Activated CD8-positive, alpha-beta memory T cell treated with anti-CD3 and anti-CD28 coated beads, Interleukin-2, amount 50 U/mL, for 4 hours (primary cell): ENCODE measurements at regions not wholly inside any gene's neighbourhood (a gene's known extent, or its start where the extent isn't known, plus 50 kb on each side); places are given as distances from the start of the nearest gene placed in this dataset.
"Not testable (repeated sequence)": the region's sequence is repeated elsewhere in the genome, so short reads cannot be mapped to it uniquely, and the experiment has no call there.

Experiments
- DNase-seq: peaks from one replicate; pipeline ENCODE4 v3.0.0-alpha.2; 2020

GRCh38 chr11:67940440-67940839, 63.5 kb downstream of the UNC93B1 start:
- DNase-seq: not testable (repeated sequence)

GRCh38 chr11:67938964-67939363, 64.9 kb downstream of the UNC93B1 start:
- DNase-seq: not testable (repeated sequence)

- not testable (repeated sequence) for DNase-seq
These were observed 65.5 kb downstream of the UNC93B1 start for GRCh38 chr11:67938371-67938770.

GRCh38 chr11:67923565-67923964, 80.3 kb downstream of the UNC93B1 start:
- not testable (repeated sequence) for DNase-seq

- DNase-seq: not testable (repeated sequence)
These were observed 83.4 kb downstream of the UNC93B1 start for GRCh38 chr11:67920546-67920945.

GRCh38 chr11:67912184-67912583, 91.7 kb downstream of the UNC93B1 start:
- DNase-seq: not testable (repeated sequence)

GRCh38 chr11:67911211-67911610, 92.7 kb downstream of the UNC93B1 start:
- not testable (repeated sequence) for DNase-seq

GRCh38 chr11:67910803-67911202, 93.1 kb downstream of the UNC93B1 start:
- not testable (repeated sequence) for DNase-seq

- DNase-seq: not testable (repeated sequence)
These were observed 96.9 kb downstream of the UNC93B1 start for GRCh38 chr11:67906969-67907368.

- DNase-seq: not testable (repeated sequence)
These were observed 104.4 kb downstream of the UNC93B1 start for GRCh38 chr11:67899462-67899861.

- not testable (repeated sequence) for DNase-seq
These were observed 110.4 kb downstream of the UNC93B1 start for GRCh38 chr11:67893487-67893886.

- not testable (repeated sequence) for DNase-seq
These were observed 114.3 kb downstream of the UNC93B1 start for GRCh38 chr11:67889646-67890045.

- DNase-seq: not testable (repeated sequence)
These were observed 115.8 kb downstream of the UNC93B1 start for GRCh38 chr11:67888056-67888455.

- DNase-seq: not testable (repeated sequence)
These were observed 117.2 kb downstream of the UNC93B1 start for GRCh38 chr11:67886672-67887071.

- DNase-seq: not testable (repeated sequence)
These were observed 117.7 kb downstream of the UNC93B1 start for GRCh38 chr11:67886207-67886606.

GRCh38 chr11:67885574-67885973, 118.3 kb downstream of the UNC93B1 start:
- not testable (repeated sequence) for DNase-seq

GRCh38 chr11:67884761-67885558, 118.9 kb downstream of the UNC93B1 start:
- not testable (repeated sequence) for DNase-seq

- DNase-seq: not testable (repeated sequence)
These were observed 119.7 kb downstream of the UNC93B1 start for GRCh38 chr11:67884073-67884757.

GRCh38 chr11:67882304-67882703, 121.6 kb downstream of the UNC93B1 start:
- DNase-seq: not testable (repeated sequence)

GRCh38 chr11:67881836-67882235, 122.1 kb downstream of the UNC93B1 start:
- not testable (repeated sequence) for DNase-seq

- not testable (repeated sequence) for DNase-seq
These were observed 123.2 kb downstream of the UNC93B1 start for GRCh38 chr11:67880594-67881196.

GRCh38 chr11:67878666-67879065, 125.2 kb downstream of the UNC93B1 start:
- not testable (repeated sequence) for DNase-seq

- DNase-seq: not testable (repeated sequence)
These were observed 126.6 kb downstream of the UNC93B1 start for GRCh38 chr11:67877316-67877715.
